SK-MEL-5 (cell line): ENCODE measurements at regions not wholly inside any gene's neighbourhood (a gene's known extent, or its start where the extent isn't known, plus 50 kb on each side); places are given as distances from the start of the nearest gene placed in this dataset.

Source experiments
- DNase-seq: peaks from one replicate; pipeline ENCODE4 v3.0.0-alpha.2; 2016; ENCODE audit warnings: low read depth, low spot score
- in situ Hi-C: cut with HindIII; loops from 2 replicates; pipeline ENCODE4 v1.10.0; 2016; ENCODE audit warnings: low sequenced_read_pairs, high pct_unique_total_duplicates, low pct_unique_long_range_greater_than_20kb

DNA sequence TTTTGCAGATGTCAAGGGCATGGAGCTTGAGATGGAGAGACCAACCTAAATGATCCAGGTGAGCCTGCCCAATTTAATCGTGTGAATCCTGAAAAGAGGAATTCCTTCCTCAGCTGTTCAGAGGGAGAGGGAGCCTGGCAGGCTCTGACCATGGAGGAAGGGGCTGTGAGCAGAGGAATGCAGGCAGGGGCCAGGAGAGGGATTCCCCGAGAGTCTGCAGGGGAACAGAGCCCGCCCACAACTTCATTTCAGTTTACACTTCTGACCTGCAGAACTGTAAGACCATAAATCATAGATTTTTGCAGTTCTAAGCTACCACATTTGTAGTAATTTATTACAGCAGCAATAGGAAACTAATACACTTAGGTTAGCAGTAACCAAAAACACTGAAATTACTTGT, 164.1 kb downstream of the TBXT start:
- in situ Hi-C loops, result no loop called here

GRCh38 chr6:166001359-166001758, 166.3 kb downstream of the TBXT start:
- no peak for DNase-seq
- in situ Hi-C loops, result no loop called here

More for the DNA sequence above, 164.1 kb downstream of the TBXT start:
- no peak for DNase-seq

- in situ Hi-C loops, result no loop called here
- no peak for DNase-seq
Measured at GRCh38 chr6:165999279-165999678, 168.4 kb downstream of the TBXT start.

- DNase-seq, result no peak
- in situ Hi-C loops, result no loop called here
Measured at GRCh38 chr6:165998072-165998471, 169.6 kb downstream of the TBXT start.

DNA sequence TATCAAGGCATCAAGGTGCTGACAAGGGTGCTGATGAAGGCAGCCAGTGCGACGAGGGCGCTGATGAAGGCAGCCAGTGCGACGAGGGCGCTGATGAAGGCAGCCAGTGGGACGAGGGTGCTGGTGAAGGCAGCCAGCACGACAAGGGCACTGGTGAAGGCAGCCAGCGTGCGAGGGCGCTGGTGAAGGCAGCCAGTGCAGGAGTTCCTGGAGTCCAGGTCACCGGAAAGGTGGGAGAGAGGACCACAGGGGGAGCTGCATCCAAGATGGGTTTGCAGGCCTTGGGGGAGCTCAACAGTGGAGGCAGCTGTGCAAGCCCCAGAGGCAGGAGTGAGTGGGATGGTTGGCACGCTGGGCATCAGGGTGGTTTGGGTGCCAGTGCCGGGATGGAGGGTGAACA, 176.3 kb downstream of the TBXT start:
- in situ Hi-C loops, result no loop called here
- DNase-seq, result no peak

- in situ Hi-C loops, result no loop called here
- DNase-seq, result no peak
Measured at GRCh38 chr6:165990216-165990615, 177.4 kb downstream of the TBXT start.

GRCh38 chr6:165988757-165989456, 178.7 kb downstream of the TBXT start:
- in situ Hi-C loops, result no loop called here
- DNase-seq, result no peak

GRCh38 chr6:165988302-165988756, 179.3 kb downstream of the TBXT start:
- no peak for DNase-seq
- in situ Hi-C loops, result no loop called here

GRCh38 chr6:165987483-165988301, 180.0 kb downstream of the TBXT start:
- peak; percentile 98 for DNase-seq
- in situ Hi-C loops, result no loop called here

DNA sequence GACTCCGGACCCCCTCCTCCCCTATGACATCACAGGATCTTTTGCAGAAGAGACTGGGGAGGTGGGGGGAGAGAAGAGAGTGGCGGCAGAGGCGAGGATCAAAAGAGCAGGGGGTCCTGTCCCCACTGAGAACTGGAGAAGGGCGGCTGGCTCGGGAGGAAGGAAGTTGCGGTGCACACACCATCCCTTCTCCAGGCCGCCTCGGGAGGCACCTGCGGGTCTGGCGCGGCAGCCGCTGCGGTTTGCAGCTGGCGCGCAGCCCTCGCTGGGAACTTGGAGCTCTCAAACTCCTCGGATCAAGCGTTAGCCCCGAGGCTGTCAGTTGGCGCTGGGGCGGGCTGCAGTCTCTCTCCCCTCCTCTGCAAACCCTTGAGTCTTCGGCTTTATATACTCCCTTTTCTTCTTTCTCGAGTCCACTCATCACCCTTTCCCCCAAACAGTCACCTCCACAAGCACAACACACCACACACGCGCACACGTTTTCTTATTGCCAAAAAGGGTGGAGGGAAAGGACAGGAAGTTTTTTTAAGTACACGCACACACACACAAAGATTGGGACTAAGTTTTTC, 180.7 kb downstream of the TBXT start:
- peak; percentile 54 for DNase-seq
- in situ Hi-C loops, result no loop called here

- peak; percentile 61 for DNase-seq
- in situ Hi-C loops, result no loop called here
Measured at GRCh38 chr6:165986311-165986913, 181.2 kb downstream of the TBXT start.

- in situ Hi-C loops, result no loop called here
- peak; percentile 82 for DNase-seq
Measured at GRCh38 chr6:165985806-165986299, 181.8 kb downstream of the TBXT start.

- DNase-seq, result no peak
- in situ Hi-C loops, result no loop called here
Measured at GRCh38 chr6:165985281-165985805, 182.3 kb downstream of the TBXT start.

DNA sequence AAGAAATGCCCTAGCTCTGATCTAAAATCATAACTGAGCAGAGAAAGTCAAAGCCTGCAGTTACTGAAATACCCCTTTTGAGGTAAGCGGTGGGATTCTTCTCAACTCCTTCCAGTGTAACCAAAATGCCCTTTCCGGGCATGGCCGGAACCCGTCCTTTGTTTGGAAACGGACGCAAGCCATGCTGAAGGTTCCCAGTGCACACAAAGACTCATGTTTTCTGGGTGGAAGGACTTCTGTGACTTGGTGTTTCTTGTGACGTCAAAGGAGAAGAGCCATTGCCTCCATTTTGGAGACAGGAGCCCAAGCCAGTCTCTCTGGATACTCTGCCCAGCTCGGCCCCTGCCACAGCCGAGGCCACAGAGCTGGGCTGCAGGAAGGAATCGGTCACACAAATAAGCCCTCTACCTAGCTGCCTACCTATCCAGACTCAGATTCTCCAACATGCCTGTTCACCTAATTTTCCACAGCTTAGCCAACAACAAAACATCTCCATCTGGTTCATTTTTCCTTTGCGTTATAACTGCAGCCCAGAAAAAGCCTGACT, 182.8 kb downstream of the TBXT start:
- peak; percentile 92 for DNase-seq
- in situ Hi-C loops, result no loop called here

DNA sequence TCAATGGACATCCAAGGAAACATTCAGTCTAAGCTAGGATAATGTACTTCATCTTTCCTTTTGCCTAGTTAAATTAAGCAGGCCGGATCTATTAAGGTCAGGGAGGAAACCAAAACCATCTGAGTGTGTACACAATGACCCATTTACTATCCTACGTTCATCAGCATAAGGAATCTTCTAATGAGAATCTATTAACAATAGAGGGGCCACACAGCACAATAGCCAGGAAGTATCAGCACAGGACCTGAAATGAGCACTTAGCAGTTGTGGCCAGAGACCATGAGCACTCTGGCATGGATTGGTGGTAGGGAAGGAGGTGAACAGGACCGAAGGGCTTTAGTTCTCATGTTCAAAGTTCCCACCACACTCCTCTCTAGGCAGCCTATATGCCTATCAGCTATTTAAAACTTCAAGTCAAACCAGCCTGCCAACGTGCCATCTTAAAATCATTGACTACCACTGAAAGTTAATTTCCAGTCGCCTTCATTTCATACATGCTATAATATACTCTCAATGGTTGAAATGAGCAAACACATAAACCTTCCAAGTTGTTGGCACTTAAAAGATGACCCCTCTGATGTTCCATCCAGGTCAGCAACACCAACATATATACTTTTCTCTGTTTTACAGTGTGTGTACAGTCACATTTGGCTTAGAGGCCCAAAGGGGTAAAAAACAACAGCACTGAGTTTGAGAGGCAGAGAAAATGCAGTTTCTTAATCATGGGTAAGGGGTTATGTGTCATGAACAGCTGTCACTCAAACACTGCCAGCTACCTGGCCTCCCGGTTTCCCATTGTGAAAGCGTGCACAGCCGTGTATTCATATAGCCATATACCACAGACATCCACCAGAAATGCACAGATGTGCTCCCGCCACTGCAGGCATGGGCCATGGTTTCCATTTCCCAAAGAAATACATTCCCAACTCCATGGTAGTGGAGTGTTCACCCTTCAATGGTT, 184.3 kb downstream of the TBXT start:
- in situ Hi-C loops, result no loop called here
- peak; percentile 81 for DNase-seq

GRCh38 chr6:165978476-165978875, 189.2 kb downstream of the TBXT start:
- no peak for DNase-seq
- in situ Hi-C loops, result no loop called here

DNA sequence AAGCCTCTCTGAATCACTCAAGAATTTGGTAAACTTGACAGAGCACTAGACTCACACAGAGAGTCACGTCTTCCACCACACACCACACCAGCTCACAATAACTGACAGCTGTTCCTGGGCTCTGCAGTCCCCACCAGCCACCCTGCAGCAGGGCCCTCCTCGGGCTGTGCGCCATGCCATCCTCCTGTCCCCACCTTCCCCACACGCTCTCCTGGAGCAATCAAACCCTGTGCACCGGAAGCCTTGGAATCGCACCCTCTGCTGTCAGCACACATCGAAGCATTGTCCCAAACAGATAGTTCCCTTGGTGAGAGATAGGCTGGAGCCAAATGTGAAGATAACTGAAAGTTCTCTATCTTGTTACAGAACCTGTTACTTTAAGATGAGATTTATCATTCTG, 191.0 kb downstream of the TBXT start:
- in situ Hi-C loops, result no loop called here

More for the DNA sequence above, 191.0 kb downstream of the TBXT start:
- no peak for DNase-seq
